Thyroid gland (tissue), 4 donors: ENCODE measurements at regions not wholly inside any gene's neighbourhood (a gene's known extent, or its start where the extent isn't known, plus 50 kb on each side); places are given as distances from the start of the nearest gene placed in this dataset.

Experiments
- DNase-seq, 2 donors: peaks; one replicate each; pipeline ENCODE4 v3.0.0-alpha.2; 2019
- H3K27ac ChIP-seq, 3 donors: fragments of 200-600 bp; sonication (generic); 1 replicate in 2 of 3; 2 replicates in 1 of 3; pipeline ENCODE4 v1.5.1; 2016 to 2019; ENCODE audit warnings: mild to moderate bottlenecking in 1 of 3, moderate library complexity in 1 of 3
- H3K27me3 ChIP-seq: fragments of 200-600 bp; sonication (generic); one replicate; pipeline ENCODE4 v1.5.1; 2019
- H3K36me3 ChIP-seq, 2 donors: fragments of 200-600 bp; sonication (generic); one replicate each; pipeline ENCODE4 v1.5.1; 2016 to 2019
- H3K4me1 ChIP-seq, 2 donors: fragments of 200-600 bp; sonication (generic); one replicate each; pipeline ENCODE4 v1.5.1; 2017 to 2019
- H3K4me3 ChIP-seq, 3 donors: fragments of 200-600 bp; sonication (generic); replicated peaks in 1 of 3; 1 replicate in 2 of 3; 2 replicates in 1 of 3; pipeline ENCODE4 v1.5.1; 2016; ENCODE audit warnings: mild to moderate bottlenecking in 1 of 3
- H3K9me3 ChIP-seq: fragments of 200-600 bp; sonication (generic); one replicate; pipeline ENCODE4 v1.5.1; 2017
- POLR2A ChIP-seq, 2 donors: fragments of 450-650 bp; IDR thresholded peaks; one replicate each; pipeline ENCODE4 v1.6.1; 2017; ENCODE audit warnings: antibody characterized with exemption in 2 of 2, mild to moderate bottlenecking in 2 of 2, moderate library complexity in 1 of 2
- WGBS, 2 donors: methylation state at CpG; one replicate each; pipeline ENCODE4 v1.1.5; 2017; 5-methylcytosine and 5-hydroxymethylcytosine counted together
- intact Hi-C: fragments of 100-400 bp; cut with DNase I; formaldehyde crosslinking; loops from one replicate; pipeline ENCODE4 v1.15.1; 2023
- TF ChIP-seq, protein P1 (sequence below), 6 experiments: fragments of 200-600 bp in 3 of 6; fragments of 450-650 bp in 3 of 6; sonication (generic) in 3 of 6; IDR thresholded peaks; one replicate each; pipeline ENCODE4 v1.5.1; 2016 to 2019; ENCODE audit warnings: antibody characterized with exemption in 6 of 6, mild to moderate bottlenecking in 2 of 6, inconsistent platforms in 1 of 6, moderate library complexity in 1 of 6

DNA sequence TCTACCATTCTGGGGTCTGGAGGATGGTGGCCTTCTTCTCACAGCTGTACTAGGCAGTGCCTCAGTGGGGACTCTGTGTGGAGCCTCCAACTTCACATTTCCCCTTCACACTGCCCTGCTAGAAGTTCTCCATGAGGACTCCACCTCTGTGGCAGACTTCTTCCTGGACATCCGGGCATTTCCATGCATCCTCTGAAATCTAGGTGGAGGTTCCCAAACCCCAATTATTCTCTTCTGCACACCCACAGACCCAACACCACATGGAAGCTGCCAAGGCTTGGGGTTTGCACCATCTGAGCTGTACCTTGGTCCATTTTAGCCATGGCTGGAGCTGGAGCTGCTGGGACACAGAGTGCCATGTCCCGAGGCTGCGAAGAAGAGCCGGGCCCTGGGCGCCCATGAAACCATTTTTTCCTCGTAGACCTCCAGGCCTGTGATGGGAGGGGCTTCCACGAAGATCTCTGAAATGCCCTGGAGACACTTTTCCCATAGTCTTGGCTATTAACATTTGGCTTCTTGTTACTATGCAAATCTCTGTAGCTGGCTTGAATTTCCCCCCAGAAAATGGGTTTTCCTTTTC is 170.5 kb downstream of the FOXD2 start:
- Histone ChIP-seq H3K36me3 (no peaks in the 10 kb centered on the region), H3K27me3 (no peaks in the 10 kb centered on the region), H3K9me3 (no peaks in the 10 kb centered on the region), H3K4me3 (no peak overlapping the region), H3K27ac (no peak overlapping the region), H3K4me1 (no peaks in the 10 kb centered on the region)
- intact Hi-C loops, result no loop called here
- no peak for DNase-seq
- WGBS, 2 donors, result 95 to 96% methylated on average over 7 of the region's 7 CpGs
- TF ChIP-seq, protein P1, sequence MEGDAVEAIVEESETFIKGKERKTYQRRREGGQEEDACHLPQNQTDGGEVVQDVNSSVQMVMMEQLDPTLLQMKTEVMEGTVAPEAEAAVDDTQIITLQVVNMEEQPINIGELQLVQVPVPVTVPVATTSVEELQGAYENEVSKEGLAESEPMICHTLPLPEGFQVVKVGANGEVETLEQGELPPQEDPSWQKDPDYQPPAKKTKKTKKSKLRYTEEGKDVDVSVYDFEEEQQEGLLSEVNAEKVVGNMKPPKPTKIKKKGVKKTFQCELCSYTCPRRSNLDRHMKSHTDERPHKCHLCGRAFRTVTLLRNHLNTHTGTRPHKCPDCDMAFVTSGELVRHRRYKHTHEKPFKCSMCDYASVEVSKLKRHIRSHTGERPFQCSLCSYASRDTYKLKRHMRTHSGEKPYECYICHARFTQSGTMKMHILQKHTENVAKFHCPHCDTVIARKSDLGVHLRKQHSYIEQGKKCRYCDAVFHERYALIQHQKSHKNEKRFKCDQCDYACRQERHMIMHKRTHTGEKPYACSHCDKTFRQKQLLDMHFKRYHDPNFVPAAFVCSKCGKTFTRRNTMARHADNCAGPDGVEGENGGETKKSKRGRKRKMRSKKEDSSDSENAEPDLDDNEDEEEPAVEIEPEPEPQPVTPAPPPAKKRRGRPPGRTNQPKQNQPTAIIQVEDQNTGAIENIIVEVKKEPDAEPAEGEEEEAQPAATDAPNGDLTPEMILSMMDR (IDR thresholded peaks at IDR 0.05), result no peak
- no peak for TF ChIP-seq POLR2A (IDR thresholded peaks at IDR 0.05)

- H3K27me3 ChIP-seq, result no peaks in the 10 kb centered on the region
- no peak overlapping the region for H3K4me3 ChIP-seq
- H3K36me3 ChIP-seq, result no peaks in the 10 kb centered on the region
- TF ChIP-seq, protein P1 (IDR thresholded peaks at IDR 0.05), result no peak
- TF ChIP-seq POLR2A (IDR thresholded peaks at IDR 0.05), result no peak
- no peaks in the 10 kb centered on the region for H3K9me3 ChIP-seq
- no peak overlapping the region for H3K27ac ChIP-seq
- no peak for DNase-seq
- 61 to 66% methylated on average over 2 of the region's 2 CpGs for WGBS, 2 donors
- H3K4me1 ChIP-seq, result no peaks in the 10 kb centered on the region
- intact Hi-C loops, result no loop called here
Measured at GRCh38 chr1:47611992-47612391, 174.1 kb downstream of the FOXD2 start.

- no peak for DNase-seq
- Histone ChIP-seq H3K4me3 (no peak overlapping the region), H3K27ac (no peak overlapping the region), H3K4me1 (no peaks in the 10 kb centered on the region), H3K36me3 (no peaks in the 10 kb centered on the region), H3K9me3 (no peaks in the 10 kb centered on the region), H3K27me3 (no peaks in the 10 kb centered on the region)
- WGBS, 2 donors, result 96 to 98% methylated on average over 1 of the region's 1 CpG
- TF ChIP-seq, protein P1 (IDR thresholded peaks at IDR 0.05), result no peak
- no peak for TF ChIP-seq POLR2A (IDR thresholded peaks at IDR 0.05)
- intact Hi-C loops, result no loop called here
Measured at GRCh38 chr1:47612819-47613218, 175.0 kb downstream of the FOXD2 start.

GRCh38 chr1:47616036-47616435 is 178.2 kb downstream of the FOXD2 start:
- 79 to 92% methylated on average over 3 of the region's 3 CpGs for WGBS, 2 donors
- no peak overlapping the region for H3K4me3 ChIP-seq
- intact Hi-C loops, result no loop called here

GRCh38 chr1:47616906-47617305 is 179.1 kb downstream of the FOXD2 start:
- intact Hi-C loops, result no loop called here
- WGBS, 2 donors, result 92 to 98% methylated on average over 3 of the region's 3 CpGs
- H3K36me3 ChIP-seq, result no peaks in the 10 kb centered on the region
- H3K27ac ChIP-seq, result no peak overlapping the region
- DNase-seq, result no peak
- no peaks in the 10 kb centered on the region for H3K4me1 ChIP-seq
- no peak for TF ChIP-seq POLR2A (IDR thresholded peaks at IDR 0.05)
- TF ChIP-seq, protein P1 (IDR thresholded peaks at IDR 0.05), result no peak
- H3K9me3 ChIP-seq, result no peaks in the 10 kb centered on the region
- H3K27me3 ChIP-seq, result no peaks in the 10 kb centered on the region
- H3K4me3 ChIP-seq, result no peak overlapping the region

More at GRCh38 chr1:47616036-47616435, 178.2 kb downstream of the FOXD2 start:
- no peak for TF ChIP-seq POLR2A (IDR thresholded peaks at IDR 0.05)
- TF ChIP-seq, protein P1 (IDR thresholded peaks at IDR 0.05), result no peak
- no peaks in the 10 kb centered on the region for H3K9me3 ChIP-seq
- H3K36me3 ChIP-seq, result no peaks in the 10 kb centered on the region
- H3K27me3 ChIP-seq, result no peaks in the 10 kb centered on the region
- no peaks in the 10 kb centered on the region for H3K4me1 ChIP-seq
- no peak for DNase-seq
- no peak overlapping the region for H3K27ac ChIP-seq
